Body of pancreas (tissue), 4 donors: ENCODE measurements at regions not wholly inside any gene's neighbourhood (a gene's known extent, or its start where the extent isn't known, plus 50 kb on each side); places are given as distances from the start of the nearest gene placed in this dataset.

Source experiments
- CTCF ChIP-seq, 7 experiments: fragments of 450-650 bp in 4 of 7; fragments of 200-600 bp in 3 of 7; sonication (generic) in 3 of 7; IDR thresholded peaks; one replicate each; pipeline ENCODE4 v1.5.1; 2016 to 2019; ENCODE audit warnings: antibody characterized with exemption in 7 of 7
- POLR2A ChIP-seq, 3 donors: fragments of 450-650 bp; IDR thresholded peaks; one replicate each; pipeline ENCODE4 v1.6.1; 2016; ENCODE audit warnings: antibody characterized with exemption in 3 of 3, mild to moderate bottlenecking in 2 of 3

DNA sequence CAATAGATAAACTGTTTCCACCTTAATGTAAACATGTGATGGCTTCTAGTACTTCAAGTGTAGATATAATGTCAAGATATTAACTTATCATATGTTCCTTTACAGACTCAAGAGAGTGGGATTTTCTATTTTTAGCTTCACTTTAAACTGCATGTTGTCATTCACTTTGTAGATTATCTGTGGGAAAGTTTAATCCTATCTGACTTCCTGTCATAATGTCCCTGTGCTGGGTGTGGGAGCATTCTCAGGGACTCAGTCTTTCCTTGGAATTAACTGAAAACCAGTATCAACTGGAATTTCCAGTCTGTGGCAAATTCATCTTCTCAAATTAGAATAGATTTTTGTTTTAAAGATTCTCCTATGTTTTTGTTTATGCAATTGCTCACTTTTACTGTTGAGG is 226.1 kb upstream of the FERMT1 start:
- TF ChIP-seq CTCF (IDR thresholded peaks at IDR 0.05) (no peak), POLR2A (IDR thresholded peaks at IDR 0.05) (no peak)
